HG03159 (cell line): ENCODE measurements at regions not wholly inside any gene's neighbourhood (a gene's known extent, or its start where the extent isn't known, plus 50 kb on each side); places are given as distances from the start of the nearest gene placed in this dataset.
A peak's percentile ranks its signal among the peaks of the same experiment; 100 is the strongest.
"Not testable (repeated sequence)": the region's sequence is repeated elsewhere in the genome, so short reads cannot be mapped to it uniquely, and the experiment has no call there.

ENCODE experiments used
- ATAC-seq: cut with Tn5 transposase; IDR thresholded peaks from one replicate; pipeline ENCODE4 v1.9.1; 2021; ENCODE audit warnings: mild to moderate bottlenecking, moderate library complexity; ENCODE audit not compliant: unreplicated experiment

GRCh38 chr2:75432761-75433361 lies 127.9 kb downstream of the EVA1A start:
- ATAC-seq = peak; percentile 79

- peak; percentile 72 for ATAC-seq
Measured at GRCh38 chr2:75431763-75432162, 129.0 kb downstream of the EVA1A start.

GRCh38 chr2:75431276-75431675 lies 129.5 kb downstream of the EVA1A start:
- no peak for ATAC-seq

- ATAC-seq = not testable (repeated sequence)
Measured at GRCh38 chr2:75430449-75430848, 130.3 kb downstream of the EVA1A start.

GRCh38 chr2:75428646-75429443 lies 131.9 kb downstream of the EVA1A start:
- ATAC-seq = no peak

- no peak for ATAC-seq
Measured at GRCh38 chr2:75428060-75428459, 132.7 kb downstream of the EVA1A start.

GRCh38 chr2:75424936-75425619 lies 135.7 kb downstream of the EVA1A start:
- ATAC-seq = no peak

GRCh38 chr2:75421986-75422385 lies 138.8 kb downstream of the EVA1A start:
- ATAC-seq = no peak

GRCh38 chr2:75416420-75417342 lies 144.1 kb downstream of the EVA1A start:
- peak; percentile 89 for ATAC-seq

GRCh38 chr2:75415731-75416130 lies 145.0 kb downstream of the EVA1A start:
- ATAC-seq = no peak

- ATAC-seq = no peak
Measured at GRCh38 chr2:75415111-75415626, 145.6 kb downstream of the EVA1A start.

GRCh38 chr2:75411574-75411973 lies 149.2 kb downstream of the EVA1A start:
- ATAC-seq = no peak

GRCh38 chr2:75410702-75411101 lies 150.0 kb downstream of the EVA1A start:
- ATAC-seq = no peak

GRCh38 chr2:75408771-75409170 lies 152.0 kb downstream of the EVA1A start:
- ATAC-seq = no peak

GRCh38 chr2:75407038-75407530 lies 153.7 kb downstream of the EVA1A start:
- no peak for ATAC-seq

- no peak for ATAC-seq
Measured at GRCh38 chr2:75406131-75406581, 154.6 kb downstream of the EVA1A start.

- ATAC-seq = no peak
Measured at GRCh38 chr2:75405000-75405399, 155.7 kb downstream of the EVA1A start.

GRCh38 chr2:75403991-75404428 lies 156.7 kb downstream of the EVA1A start:
- peak; percentile 84 for ATAC-seq

- ATAC-seq = no peak
Measured at GRCh38 chr2:75396314-75396713, 164.4 kb downstream of the EVA1A start.

- not testable (repeated sequence) for ATAC-seq
Measured at GRCh38 chr2:75394764-75395163, 166.0 kb downstream of the EVA1A start.
